ENCODE measurements at regions not wholly inside any gene's neighbourhood (a gene's known extent, or its start where the extent isn't known, plus 50 kb on each side); places are given as distances from the start of the nearest gene placed in this dataset.
"Not testable (repeated sequence)": the region's sequence is repeated elsewhere in the genome, so short reads cannot be mapped to it uniquely, and the experiment has no call there.

DNA sequence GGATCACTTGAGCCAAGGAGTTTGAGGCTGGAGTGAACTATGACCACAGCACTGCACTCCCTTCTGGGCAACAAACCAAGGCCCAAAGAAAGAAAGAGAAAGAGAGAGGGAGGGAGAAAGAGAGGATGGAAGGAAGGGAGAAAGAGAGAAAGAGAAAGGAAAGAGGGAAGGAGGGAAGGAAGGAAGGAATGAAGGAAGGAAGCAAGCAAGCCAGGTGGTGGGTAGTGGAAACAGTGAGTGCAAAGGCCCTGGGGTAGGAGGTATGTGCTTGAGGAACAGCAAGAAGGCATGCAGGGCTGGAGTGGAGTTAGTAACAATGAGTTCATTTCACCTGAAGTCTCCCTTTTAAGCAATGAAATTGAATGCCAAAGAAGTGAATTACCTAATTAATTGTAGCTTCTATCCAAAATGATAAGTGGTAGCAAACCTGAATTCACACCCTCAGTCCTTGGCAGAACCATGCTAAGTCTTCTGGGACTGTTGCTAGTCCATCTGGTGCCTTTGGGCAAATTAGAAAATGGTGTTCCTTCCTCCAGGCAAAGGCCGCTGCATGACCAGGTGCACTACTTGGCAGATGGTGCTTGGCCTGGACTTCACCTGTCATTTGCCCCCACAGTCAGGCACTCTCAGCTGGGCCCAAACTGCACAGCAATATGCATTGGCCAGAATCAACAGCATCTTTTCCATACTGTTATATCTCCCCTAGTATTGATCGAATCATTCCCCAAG, 67.4 kb upstream of the MPP7 start:
- Histone ChIP-seq H3K27ac (ENCODE audit: low read depth in 1 of 2, low read length in 2 of 2) (no peak overlapping the region), H3K4me1 (ENCODE audit: control insufficient read depth in 1 of 2, insufficient read depth in 2 of 2, low read length in 2 of 2) (no peaks in the 10 kb centered on the region), H3K4me3 (ENCODE audit: low read length in 2 of 2) (no peak overlapping the region), H3K27me3 (ENCODE audit: control insufficient read depth in 1 of 2, insufficient read depth in 2 of 2, low read length in 1 of 2) (peaks cover 0 to 2% of the 10 kb centered on the region in 2 donors), H3K36me3 (ENCODE audit: control insufficient read depth in 1 of 2, insufficient read depth in 2 of 2, low read length in 1 of 2) (no peaks in the 10 kb centered on the region), H3K9me3 (ENCODE audit: control insufficient read depth, low read length) (no peaks in the 10 kb centered on the region)
- DNase-seq (no peak), ATAC-seq (ENCODE audit: low FRiP score) (no peak)
- WGBS, 2 donors, result 96 to 98% methylated on average over 2 of the region's 2 CpGs
- intact Hi-C loops (cut with DNase I), result loop anchor here in 1 of 2 donors (5.0 kb wide), 1 partner anchor 38 kb away; no protein-coding TSS in a partner anchor

DNA sequence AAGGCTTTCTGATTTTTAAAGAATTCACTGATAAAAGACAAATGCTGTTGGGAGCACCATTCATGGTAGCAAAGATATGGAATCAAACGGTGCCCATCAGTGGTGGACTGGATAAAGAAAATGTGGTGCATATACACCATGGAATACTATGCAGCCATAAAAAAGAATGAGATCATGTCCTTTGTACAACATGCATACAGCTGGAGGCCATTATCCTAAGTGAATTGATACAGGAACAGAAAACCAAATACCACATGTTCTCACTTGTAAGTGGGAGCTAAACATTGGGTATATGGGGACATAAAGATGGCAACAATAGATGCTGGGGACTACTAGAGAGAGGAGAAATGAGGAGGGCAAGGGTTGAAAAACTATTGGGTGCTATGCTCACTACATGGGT, 68.8 kb upstream of the MPP7 start:
- not testable (repeated sequence) for H3K4me3 ChIP-seq (ENCODE audit: low read length in 2 of 2); DNase-seq; H3K27ac ChIP-seq (ENCODE audit: low read depth in 1 of 2, low read length in 2 of 2); H3K27me3 ChIP-seq (ENCODE audit: control insufficient read depth in 1 of 2, insufficient read depth in 2 of 2, low read length in 1 of 2); H3K4me1 ChIP-seq (ENCODE audit: control insufficient read depth in 1 of 2, insufficient read depth in 2 of 2, low read length in 2 of 2); H3K9me3 ChIP-seq (ENCODE audit: control insufficient read depth, low read length); ATAC-seq (ENCODE audit: low FRiP score); H3K36me3 ChIP-seq (ENCODE audit: control insufficient read depth in 1 of 2, insufficient read depth in 2 of 2, low read length in 1 of 2)
- intact Hi-C loops (cut with DNase I), result loop anchor here in 1 of 2 donors (5.0 kb wide), 1 partner anchor 39 kb away; no protein-coding TSS in a partner anchor
- 89 to 92% methylated on average over 1 of the region's 1 CpG for WGBS, 2 donors

GRCh38 chr10:28374036-28374435, 71.2 kb upstream of the MPP7 start:
- Histone ChIP-seq H3K27ac (ENCODE audit: low read depth in 1 of 2, low read length in 2 of 2) (no peak overlapping the region), H3K4me3 (ENCODE audit: low read length in 2 of 2) (no peak overlapping the region), H3K27me3 (ENCODE audit: control insufficient read depth in 1 of 2, insufficient read depth in 2 of 2, low read length in 1 of 2) (peaks cover 0 to 2% of the 10 kb centered on the region in 2 donors), H3K36me3 (ENCODE audit: control insufficient read depth in 1 of 2, insufficient read depth in 2 of 2, low read length in 1 of 2) (no peaks in the 10 kb centered on the region), H3K4me1 (ENCODE audit: control insufficient read depth in 1 of 2, insufficient read depth in 2 of 2, low read length in 2 of 2) (no peaks in the 10 kb centered on the region), H3K9me3 (ENCODE audit: control insufficient read depth, low read length) (no peaks in the 10 kb centered on the region)
- intact Hi-C loops (cut with DNase I), result loop anchor here in 1 of 2 donors (5.0 kb wide), 1 partner anchor 42 kb away; no protein-coding TSS in a partner anchor
- ATAC-seq (ENCODE audit: low FRiP score), result no peak
- no peak for DNase-seq
- 95 to 98% methylated on average over 2 of the region's 2 CpGs for WGBS, 2 donors

DNA sequence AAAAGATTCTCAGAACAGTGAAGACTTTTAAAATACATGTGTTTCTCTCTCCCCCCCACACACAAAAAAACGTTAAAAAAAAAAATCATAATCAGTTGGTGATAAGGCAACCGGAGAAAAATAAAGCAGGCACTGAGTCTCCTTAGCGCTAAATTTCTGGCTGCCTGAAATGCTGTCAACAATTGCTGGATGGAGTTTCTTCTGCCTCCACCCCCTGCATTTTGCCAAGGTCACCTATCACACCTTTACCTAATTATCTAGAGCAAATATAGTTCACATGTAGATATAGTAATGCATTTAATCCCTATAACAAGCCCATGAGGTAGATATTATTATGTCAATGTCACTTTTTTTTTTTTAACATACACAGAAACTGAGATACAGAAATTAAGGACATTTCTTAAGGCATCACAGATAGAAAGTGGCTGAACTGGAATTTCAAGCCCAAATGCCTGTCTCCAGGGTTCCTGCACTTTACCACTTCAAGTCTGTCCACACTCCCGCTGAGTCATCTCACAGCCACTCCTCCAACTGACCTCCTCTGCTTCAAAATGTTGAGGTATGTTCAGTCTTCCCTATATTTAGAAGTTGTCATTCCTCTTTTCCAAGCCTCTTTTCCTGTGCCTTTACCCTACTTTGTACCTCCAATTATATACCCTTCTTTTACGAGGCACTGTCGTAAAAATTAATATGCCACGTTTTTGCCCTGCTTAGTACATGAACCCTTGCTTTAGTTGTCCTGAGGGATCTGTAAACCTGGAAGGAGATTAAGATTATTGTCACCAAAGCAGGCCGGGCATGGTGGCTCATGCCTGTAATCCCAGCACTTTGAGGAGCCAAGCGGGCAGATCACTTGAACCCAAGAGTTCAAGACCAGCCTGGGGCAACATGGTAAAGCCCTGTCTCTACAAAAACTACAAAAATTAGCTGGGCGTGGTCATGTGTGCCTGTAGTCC, 72.8 kb upstream of the MPP7 start:
- 60 to 70% methylated on average over 10 of the region's 10 CpGs for WGBS, 2 donors
- intact Hi-C loops (cut with DNase I), result no loop called here
- Histone ChIP-seq H3K27ac (ENCODE audit: low read depth in 1 of 2, low read length in 2 of 2) (peak overlapping the region in 1 of 2 donors; percentile 46), H3K36me3 (ENCODE audit: control insufficient read depth in 1 of 2, insufficient read depth in 2 of 2, low read length in 1 of 2) (no peaks in the 10 kb centered on the region), H3K9me3 (ENCODE audit: control insufficient read depth, low read length) (no peaks in the 10 kb centered on the region), H3K4me3 (ENCODE audit: low read length in 2 of 2) (no peak overlapping the region), H3K27me3 (ENCODE audit: control insufficient read depth in 1 of 2, insufficient read depth in 2 of 2, low read length in 1 of 2) (no peaks in the 10 kb centered on the region), H3K4me1 (ENCODE audit: control insufficient read depth in 1 of 2, insufficient read depth in 2 of 2, low read length in 2 of 2) (no peaks in the 10 kb centered on the region)
- ATAC-seq (ENCODE audit: low FRiP score) (no peak), DNase-seq (no peak)

- intact Hi-C loops (cut with DNase I), result no loop called here
- peak overlapping the region in 1 of 2 donors; percentile 60 for H3K27ac ChIP-seq (ENCODE audit: low read depth in 1 of 2, low read length in 2 of 2)
- H3K4me3 ChIP-seq (ENCODE audit: low read length in 2 of 2), result no peak overlapping the region
- DNase-seq (no peak), ATAC-seq (ENCODE audit: low FRiP score) (no peak)
- H3K36me3 ChIP-seq (ENCODE audit: control insufficient read depth in 1 of 2, insufficient read depth in 2 of 2, low read length in 1 of 2), result no peaks in the 10 kb centered on the region
- no peaks in the 10 kb centered on the region for H3K27me3 ChIP-seq (ENCODE audit: control insufficient read depth in 1 of 2, insufficient read depth in 2 of 2, low read length in 1 of 2)
- no peaks in the 10 kb centered on the region for H3K9me3 ChIP-seq (ENCODE audit: control insufficient read depth, low read length)
- 29 to 30% methylated on average over 8 of the region's 8 CpGs for WGBS, 2 donors
- no peaks in the 10 kb centered on the region for H3K4me1 ChIP-seq (ENCODE audit: control insufficient read depth in 1 of 2, insufficient read depth in 2 of 2, low read length in 2 of 2)
Observed at GRCh38 chr10:28378986-28379585, 76.2 kb upstream of the MPP7 start.

DNA sequence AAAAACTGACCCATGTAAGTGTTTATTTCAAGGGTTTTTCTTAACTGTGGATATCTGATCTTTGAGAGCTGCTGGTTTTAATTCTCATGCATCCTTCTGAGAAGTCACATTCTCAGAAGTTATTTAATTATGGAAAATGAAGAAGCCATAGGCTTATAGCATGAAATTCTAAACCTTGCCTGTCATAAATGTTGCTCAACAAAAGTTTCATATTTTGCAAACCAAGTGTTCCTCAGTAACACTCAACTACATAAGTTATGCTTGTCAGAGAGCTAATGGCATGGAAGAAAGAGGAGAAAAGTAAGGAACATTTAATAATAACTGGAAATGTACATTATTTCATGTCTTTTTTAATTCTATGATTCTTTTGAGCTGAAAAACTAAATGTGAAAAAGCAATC, 78.6 kb upstream of the MPP7 start:
- ATAC-seq (ENCODE audit: low FRiP score) (no peak), DNase-seq (no peak)
- intact Hi-C loops (cut with DNase I), result loop anchor here (2.0 to 10.0 kb wide), 5 partner anchors 79 to 827 kb away; partner anchors contain the start of genes MKX (in 1 of the 2) and MPP7 (in 1 of the 2)
- Histone ChIP-seq H3K27ac (ENCODE audit: low read depth in 1 of 2, low read length in 2 of 2) (no peak overlapping the region), H3K27me3 (ENCODE audit: control insufficient read depth in 1 of 2, insufficient read depth in 2 of 2, low read length in 1 of 2) (no peaks in the 10 kb centered on the region), H3K4me3 (ENCODE audit: low read length in 2 of 2) (no peak overlapping the region), H3K36me3 (ENCODE audit: control insufficient read depth in 1 of 2, insufficient read depth in 2 of 2, low read length in 1 of 2) (no peaks in the 10 kb centered on the region), H3K9me3 (ENCODE audit: control insufficient read depth, low read length) (no peaks in the 10 kb centered on the region), H3K4me1 (ENCODE audit: control insufficient read depth in 1 of 2, insufficient read depth in 2 of 2, low read length in 2 of 2) (no peaks in the 10 kb centered on the region)

- ATAC-seq (ENCODE audit: low FRiP score) (peak; percentile 94), DNase-seq (peak; percentile 86 to 88)
- H3K36me3 ChIP-seq (ENCODE audit: control insufficient read depth in 1 of 2, insufficient read depth in 2 of 2, low read length in 1 of 2), result no peaks in the 10 kb centered on the region
- no peaks in the 10 kb centered on the region for H3K9me3 ChIP-seq (ENCODE audit: control insufficient read depth, low read length)
- no peak overlapping the region for H3K4me3 ChIP-seq (ENCODE audit: low read length in 2 of 2)
- no peak overlapping the region for H3K27ac ChIP-seq (ENCODE audit: low read depth in 1 of 2, low read length in 2 of 2)
- no peaks in the 10 kb centered on the region for H3K4me1 ChIP-seq (ENCODE audit: control insufficient read depth in 1 of 2, insufficient read depth in 2 of 2, low read length in 2 of 2)
- H3K27me3 ChIP-seq (ENCODE audit: control insufficient read depth in 1 of 2, insufficient read depth in 2 of 2, low read length in 1 of 2), result no peaks in the 10 kb centered on the region
- intact Hi-C loops (cut with DNase I), result loop anchor here (2.0 to 10.0 kb wide), 6 partner anchors 79 to 827 kb away; partner anchors contain the start of genes MPP7 (in 2 of the 2) and MKX (in 1 of the 2)
- whole genome bisulfite sequencing, 2 donors, result 32 to 34% methylated on average over 12 of the region's 12 CpGs
Observed at GRCh38 chr10:28381903-28382347, 79.1 kb upstream of the MPP7 start.

DNA sequence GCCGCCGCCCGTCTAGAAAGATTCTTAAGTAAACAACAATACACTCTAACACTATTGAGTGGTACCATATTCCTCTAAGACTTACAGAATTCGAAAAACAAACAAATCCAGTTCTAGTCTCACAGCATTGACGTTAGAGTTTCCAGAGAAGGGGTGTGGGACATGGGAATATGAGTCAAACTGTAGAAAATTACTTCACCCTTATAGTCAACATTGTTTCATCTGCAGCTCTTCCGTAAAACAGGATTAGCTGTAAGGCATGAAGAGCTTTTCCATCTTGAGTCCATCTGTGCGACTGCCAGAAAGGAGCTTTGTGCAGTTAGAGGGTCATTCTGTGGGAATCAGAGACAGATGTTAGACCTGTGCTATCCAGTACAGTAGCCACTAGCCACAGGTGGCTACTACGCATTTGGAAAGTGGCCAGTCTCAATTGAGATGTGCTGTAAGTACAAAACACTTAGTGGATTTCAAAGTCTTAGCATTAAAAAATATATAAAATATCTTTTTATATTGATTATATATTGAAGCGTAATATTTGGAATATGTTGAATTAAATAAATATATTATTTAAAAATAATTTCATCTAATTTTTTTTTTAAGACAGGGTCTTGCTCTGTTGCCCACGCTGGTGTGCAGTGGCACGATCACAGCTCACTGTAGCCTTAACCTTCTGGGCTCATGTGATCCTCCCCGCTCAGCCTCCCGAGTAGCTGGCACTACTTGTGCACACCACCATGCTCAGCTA, 79.8 kb upstream of the MPP7 start:
- WGBS, 2 donors, result 64 to 68% methylated on average over 13 of the region's 13 CpGs
- no peak for ATAC-seq (ENCODE audit: low FRiP score)

More for the DNA sequence above, 79.8 kb upstream of the MPP7 start:
- Histone ChIP-seq H3K9me3 (ENCODE audit: control insufficient read depth, low read length) (no peaks in the 10 kb centered on the region), H3K4me1 (ENCODE audit: control insufficient read depth in 1 of 2, insufficient read depth in 2 of 2, low read length in 2 of 2) (no peaks in the 10 kb centered on the region), H3K27me3 (ENCODE audit: control insufficient read depth in 1 of 2, insufficient read depth in 2 of 2, low read length in 1 of 2) (no peaks in the 10 kb centered on the region), H3K27ac (ENCODE audit: low read depth in 1 of 2, low read length in 2 of 2) (no peak overlapping the region), H3K4me3 (ENCODE audit: low read length in 2 of 2) (no peak overlapping the region), H3K36me3 (ENCODE audit: control insufficient read depth in 1 of 2, insufficient read depth in 2 of 2, low read length in 1 of 2) (no peaks in the 10 kb centered on the region)
- intact Hi-C loops (cut with DNase I), result loop anchor here (1.0 to 10.0 kb wide), 6 partner anchors 80 to 828 kb away; partner anchors contain the start of genes MPP7 (in 2 of the 2) and MKX (in 1 of the 2)
- no peak for DNase-seq

All from aorta (tissue), 5 donors.